Esophagus squamous epithelium (tissue), 4 donors: ENCODE measurements at regions not wholly inside any gene's neighbourhood (a gene's known extent, or its start where the extent isn't known, plus 50 kb on each side); places are given as distances from the start of the nearest gene placed in this dataset.

Experiments
- CTCF ChIP-seq, 6 experiments: fragments of 450-650 bp in 4 of 6; fragments of 200-600 bp in 2 of 6; sonication (generic) in 2 of 6; IDR thresholded peaks; one replicate each; pipeline ENCODE4 v1.5.1; 2016 to 2019; ENCODE audit warnings: antibody characterized with exemption in 6 of 6, mild to moderate bottlenecking in 4 of 6, moderate library complexity in 4 of 6
- POLR2A ChIP-seq, 4 donors: fragments of 450-650 bp; IDR thresholded peaks; one replicate each; pipeline ENCODE4 v1.6.1; 2017; ENCODE audit warnings: antibody characterized with exemption in 4 of 4, mild to moderate bottlenecking in 4 of 4, moderate library complexity in 3 of 4

GRCh38 chr10:62617652-62618051 is 186.9 kb upstream of the ADO start:
- no peak for TF ChIP-seq CTCF (IDR thresholded peaks at IDR 0.05)
- no peak for TF ChIP-seq POLR2A (IDR thresholded peaks at IDR 0.05)
